HepG2 (cell line): ENCODE measurements at regions not wholly inside any gene's neighbourhood (a gene's known extent, or its start where the extent isn't known, plus 50 kb on each side); places are given as distances from the start of the nearest gene placed in this dataset.

Experiments
- ATAC-seq: fragments of 200-7000 bp; cut with Tn5 transposase; 3 replicates; pipeline ENCODE4 v1.9.1; 2020; ENCODE audit warnings: mild to moderate bottlenecking, moderate library complexity
- BruUV-seq: library from RNA; stranded (reverse); fragments of 400-500 nt; replicated peaks from 2 replicates; lab custom pipeline; 2021; lab: Mats Ljungman, UMichigan
- CTCF ChIA-PET: fragments of 300-600 bp; formaldehyde crosslinking; extraction: SDS; loops from one replicate; lab custom pipeline; 2021; ENCODE audit warnings: low total read pairs, inconsistent platforms, low intra/inter-chr PET ratio; lab: Yijun Ruan, JAX
- POLR2A ChIA-PET: fragments of 350-600 bp; sonication (Branson Sonifier 250); formaldehyde crosslinking; loops from one replicate; lab custom pipeline; 2020; ENCODE audit warnings: antibody characterized with exemption, inconsistent platforms; lab: Yijun Ruan, JAX
- DNase-seq: peaks from one replicate; pipeline ENCODE4 v3.0.0-alpha.2; 2015; ENCODE audit warnings: low spot score
- FAIRE-seq: peaks from 3 replicates; lab custom pipeline; 2011; peaks lifted over from hg19 to GRCh38; lab: Jason Lieb, UNC
- H2AFZ ChIP-seq: one replicate; pipeline ENCODE4 v1.6.1; 2011; ENCODE audit warnings: low read length, inconsistent platforms
- H3K27ac ChIP-seq: fragments of 300-600 bp; 3 replicates; pipeline ENCODE4 v1.8.0; 2011; ENCODE audit warnings: mixed run types, mild to moderate bottlenecking, mixed read lengths, low read length, inconsistent platforms; ENCODE audit not compliant: insufficient read depth; ENCODE audit errors: extremely low read length
- H3K27me3 ChIP-seq, 2 experiments: fragments of 200-600 bp in 1 of 2; 2 replicates in 1 of 2; 3 replicates in 1 of 2; pipeline versions ENCODE4 v1.6.0 to v1.8.0; 2011; ENCODE audit warnings: low read length in 2 of 2, mild to moderate bottlenecking in 2 of 2, moderate library complexity in 2 of 2, inconsistent platforms in 1 of 2; ENCODE audit not compliant: insufficient read depth in 2 of 2, control insufficient read depth in 1 of 2
- H3K36me3 ChIP-seq, 2 experiments: fragments of 200-600 bp in 1 of 2; replicated peaks in 1 of 2; 2 replicates in 1 of 2; 3 replicates in 1 of 2; pipeline versions ENCODE4 v1.5.1 to v1.8.0; 2011; ENCODE audit warnings: low read length in 2 of 2, inconsistent platforms in 1 of 2; ENCODE audit not compliant: insufficient read depth in 2 of 2, control insufficient read depth in 1 of 2
- H3K4me1 ChIP-seq: 2 replicates; pipeline ENCODE4 v1.5.1; 2012; ENCODE audit warnings: low read length, inconsistent platforms; ENCODE audit not compliant: insufficient read depth
- H3K4me2 ChIP-seq: 2 replicates; pipeline ENCODE4 v1.6.0; 2011; ENCODE audit warnings: low read depth, low read length, inconsistent platforms
- H3K4me3 ChIP-seq, 3 experiments: fragments of 200-600 bp in 1 of 3; sonication (generic), shearing (Covaris generic) in 1 of 3; replicated peaks in 1 of 3; 2 replicates each; pipeline ENCODE4 v1.5.1; 2011 to 2016; ENCODE audit warnings: low read length in 3 of 3, inconsistent platforms in 2 of 3, low read depth in 2 of 3, mild to moderate bottlenecking in 2 of 3, control low read depth in 1 of 3, mixed read lengths in 1 of 3; ENCODE audit not compliant: insufficient read depth in 1 of 3
- H3K79me2 ChIP-seq: one replicate; pipeline ENCODE4 v1.6.1; 2011; ENCODE audit warnings: low read length, inconsistent platforms; ENCODE audit not compliant: insufficient read depth
- H3K9ac ChIP-seq: 2 replicates; pipeline ENCODE4 v1.6.0; 2011; ENCODE audit warnings: mild to moderate bottlenecking, low read depth, low read length, inconsistent platforms; ENCODE audit not compliant: insufficient read depth
- H3K9me3 ChIP-seq: 2 replicates; pipeline ENCODE4 v1.5.1; 2012; ENCODE audit warnings: mild to moderate bottlenecking, low read length
- H4K20me1 ChIP-seq: 2 replicates; pipeline ENCODE4 v1.6.0; 2011; ENCODE audit warnings: inconsistent platforms, mild to moderate bottlenecking, low read length, moderate library complexity; ENCODE audit not compliant: insufficient read depth
- SOX6 ChIP-seq, 2 experiments: fragments of 450-650 bp in 1 of 2; sonication (generic) in 1 of 2; formaldehyde crosslinking in 1 of 2; IDR thresholded peaks; 2 replicates each; pipeline versions ENCODE4 v1.4.0 to v1.6.1; 2017 to 2020; ENCODE audit warnings: antibody characterized with exemption in 1 of 2, mild to moderate bottlenecking in 1 of 2, missing genetic modification reagents in 1 of 2
- SRY ChIP-seq: sonication (generic); formaldehyde crosslinking; IDR thresholded peaks from 2 replicates; pipeline ENCODE4 v1.8.0; 2022; ENCODE audit warnings: mild to moderate bottlenecking, missing genetic modification reagents
- TAF15 ChIP-seq: fragments of 200-400 bp; formaldehyde crosslinking; IDR thresholded peaks from one replicate; pipeline ENCODE4 v1.6.1; 2018; ENCODE audit warnings: mild to moderate bottlenecking, low read depth, low read length; ENCODE audit not compliant: poor library complexity, severe bottlenecking
- TMF1 ChIP-seq: sonication (generic); formaldehyde crosslinking; IDR thresholded peaks from 2 replicates; pipeline ENCODE4 v1.8.1; 2022; ENCODE audit warnings: low read depth, missing genetic modification reagents
- ZFAT ChIP-seq: sonication (generic); formaldehyde crosslinking; conservative IDR thresholded peaks from 2 replicates; pipeline ENCODE4 v1.8.1; 2023; ENCODE audit warnings: missing genetic modification reagents, inconsistent platforms
- ZNF17 ChIP-seq: sonication (generic); formaldehyde crosslinking; IDR thresholded peaks from 2 replicates; pipeline ENCODE4 v1.5.0; 2020; ENCODE audit warnings: mild to moderate bottlenecking, missing genetic modification reagents
- ZNF383 ChIP-seq: sonication (generic); formaldehyde crosslinking; IDR thresholded peaks from 2 replicates; pipeline ENCODE4 v1.4.0; 2020; ENCODE audit warnings: missing genetic modification reagents, mild to moderate bottlenecking, borderline replicate concordance
- ZNF709 ChIP-seq: sonication (generic); formaldehyde crosslinking; IDR thresholded peaks from 2 replicates; pipeline ENCODE4 v1.5.0; 2020; ENCODE audit warnings: mild to moderate bottlenecking, missing genetic modification reagents
- ZNF775 ChIP-seq: sonication (generic); formaldehyde crosslinking; IDR thresholded peaks from 2 replicates; pipeline ENCODE4 v1.4.0; 2020; ENCODE audit warnings: missing genetic modification reagents, mild to moderate bottlenecking, moderate library complexity, borderline replicate concordance
- WGBS: methylation state at CpG from one replicate; pipeline ENCODE4 v1.1.6; 2017; ENCODE audit warnings: low lambda C conversion rate; 5-methylcytosine and 5-hydroxymethylcytosine counted together
- in situ Hi-C: cut with HindIII; loops from 2 replicates; pipeline ENCODE4 v1.10.0; 2017; ENCODE audit warnings: low pct_unique_long_range_greater_than_20kb; ENCODE audit not compliant: extremely low pct_ligation_motif_present
- intact Hi-C: fragments of 100-400 bp; cut with micrococcal nuclease; formaldehyde crosslinking; loops from one replicate; pipeline ENCODE4 v1.10.0; 2022; ENCODE audit not compliant: unreplicated experiment
- TF ChIP-seq, protein P1 (sequence below): sonication (generic); formaldehyde crosslinking; IDR thresholded peaks from 2 replicates; pipeline ENCODE4 v1.4.0; 2020; ENCODE audit warnings: mild to moderate bottlenecking, missing genetic modification reagents
- TF ChIP-seq, protein P2 (sequence below): sonication (generic); formaldehyde crosslinking; IDR thresholded peaks from 2 replicates; pipeline ENCODE4 v1.8.1; 2022; ENCODE audit warnings: low read depth, mild to moderate bottlenecking, missing genetic modification reagents
- TF ChIP-seq, protein P3 (sequence below): sonication (generic); formaldehyde crosslinking; IDR thresholded peaks from 2 replicates; pipeline ENCODE4 v1.5.0; 2020; ENCODE audit warnings: missing genetic modification reagents

DNA sequence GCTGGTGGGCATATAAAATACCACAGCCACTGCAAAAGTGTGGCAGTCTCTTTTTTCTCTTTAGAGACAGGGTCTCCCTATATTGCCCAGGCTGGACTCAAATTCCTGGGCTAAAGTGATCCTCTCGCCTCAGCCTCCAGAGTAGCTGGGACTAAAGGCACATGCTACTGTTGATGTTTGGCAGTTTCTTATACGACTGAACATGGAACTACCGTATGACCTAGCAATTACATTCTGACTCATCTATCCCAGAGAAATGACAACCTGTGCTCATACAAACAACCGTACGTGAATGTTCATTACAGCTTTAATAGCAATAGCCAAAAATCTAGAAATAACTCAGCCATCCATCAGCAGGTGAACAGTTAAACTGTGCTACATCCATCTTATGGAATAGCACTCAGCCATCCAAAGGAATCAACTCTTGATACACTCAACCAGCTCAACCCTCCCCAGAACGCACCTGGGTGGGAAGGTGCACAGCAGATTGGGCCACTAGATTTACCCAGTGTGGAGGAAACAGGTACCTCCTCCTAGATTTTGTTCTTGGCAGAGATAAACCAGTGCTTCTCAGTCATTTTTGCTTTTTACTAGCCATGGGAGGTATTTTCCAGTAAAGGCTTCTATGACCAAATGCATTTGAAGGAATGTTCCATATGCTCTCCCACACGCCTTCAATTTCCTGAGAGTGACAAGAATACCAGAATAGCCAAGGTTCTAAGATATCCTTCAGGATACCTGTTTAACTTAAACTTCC is 130.5 kb downstream of the MED15 start:
- BruUV-seq: no TSS peak
- ChIA-PET CTCF (no interaction called here), POLR2A (no interaction called here)

More for the DNA sequence above, 130.5 kb downstream of the MED15 start:
- Histone ChIP-seq H3K79me2 (no peaks in the 10 kb centered on the region), H3K4me2 (no peak overlapping the region), H3K27ac (no peak overlapping the region), H3K4me3 (no peak overlapping the region), H3K27me3 (0 out of 5 replicates have a peak, but pooled peaks cover 0 to 3% of the 10 kb centered on the region in 2 experiments), H4K20me1 (no peaks in the 10 kb centered on the region), H3K36me3 (no peaks in the 10 kb centered on the region), H3K4me1 (peaks cover 9% of the 10 kb centered on the region), H2AFZ (no peak overlapping the region), H3K9ac (no peak overlapping the region), H3K9me3 (no peaks in the 10 kb centered on the region)
- WGBS: 51% methylated on average over 7 of the region's 7 CpGs
- ATAC-seq (no peak), DNase-seq (no peak), FAIRE-seq (no peak)
- in situ Hi-C loops (loop anchor here (10.0 kb wide), 1 partner anchor 63 kb away; no protein-coding TSS in a partner anchor), intact Hi-C loops (no loop called here)
- TF ChIP-seq SRY (CRISPR knock-in tag) (no peak), TMF1 (no peak), ZNF775 (no peak), SOX6 (IDR thresholded peaks at IDR 0.05) (no peak), SOX6 (CRISPR knock-in tag; IDR thresholded peaks at IDR 0.05) (no peak), ZNF383 (CRISPR knock-in tag) (no peak), ZNF17 (no peak), ZNF709 (CRISPR knock-in tag) (no peak), ZFAT (no peak), TAF15 (no peak)
- TF ChIP-seq, protein P1, sequence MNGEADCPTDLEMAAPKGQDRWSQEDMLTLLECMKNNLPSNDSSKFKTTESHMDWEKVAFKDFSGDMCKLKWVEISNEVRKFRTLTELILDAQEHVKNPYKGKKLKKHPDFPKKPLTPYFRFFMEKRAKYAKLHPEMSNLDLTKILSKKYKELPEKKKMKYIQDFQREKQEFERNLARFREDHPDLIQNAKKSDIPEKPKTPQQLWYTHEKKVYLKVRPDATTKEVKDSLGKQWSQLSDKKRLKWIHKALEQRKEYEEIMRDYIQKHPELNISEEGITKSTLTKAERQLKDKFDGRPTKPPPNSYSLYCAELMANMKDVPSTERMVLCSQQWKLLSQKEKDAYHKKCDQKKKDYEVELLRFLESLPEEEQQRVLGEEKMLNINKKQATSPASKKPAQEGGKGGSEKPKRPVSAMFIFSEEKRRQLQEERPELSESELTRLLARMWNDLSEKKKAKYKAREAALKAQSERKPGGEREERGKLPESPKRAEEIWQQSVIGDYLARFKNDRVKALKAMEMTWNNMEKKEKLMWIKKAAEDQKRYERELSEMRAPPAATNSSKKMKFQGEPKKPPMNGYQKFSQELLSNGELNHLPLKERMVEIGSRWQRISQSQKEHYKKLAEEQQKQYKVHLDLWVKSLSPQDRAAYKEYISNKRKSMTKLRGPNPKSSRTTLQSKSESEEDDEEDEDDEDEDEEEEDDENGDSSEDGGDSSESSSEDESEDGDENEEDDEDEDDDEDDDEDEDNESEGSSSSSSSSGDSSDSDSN (CRISPR knock-in tag): no peak
- TF ChIP-seq, protein P2, sequence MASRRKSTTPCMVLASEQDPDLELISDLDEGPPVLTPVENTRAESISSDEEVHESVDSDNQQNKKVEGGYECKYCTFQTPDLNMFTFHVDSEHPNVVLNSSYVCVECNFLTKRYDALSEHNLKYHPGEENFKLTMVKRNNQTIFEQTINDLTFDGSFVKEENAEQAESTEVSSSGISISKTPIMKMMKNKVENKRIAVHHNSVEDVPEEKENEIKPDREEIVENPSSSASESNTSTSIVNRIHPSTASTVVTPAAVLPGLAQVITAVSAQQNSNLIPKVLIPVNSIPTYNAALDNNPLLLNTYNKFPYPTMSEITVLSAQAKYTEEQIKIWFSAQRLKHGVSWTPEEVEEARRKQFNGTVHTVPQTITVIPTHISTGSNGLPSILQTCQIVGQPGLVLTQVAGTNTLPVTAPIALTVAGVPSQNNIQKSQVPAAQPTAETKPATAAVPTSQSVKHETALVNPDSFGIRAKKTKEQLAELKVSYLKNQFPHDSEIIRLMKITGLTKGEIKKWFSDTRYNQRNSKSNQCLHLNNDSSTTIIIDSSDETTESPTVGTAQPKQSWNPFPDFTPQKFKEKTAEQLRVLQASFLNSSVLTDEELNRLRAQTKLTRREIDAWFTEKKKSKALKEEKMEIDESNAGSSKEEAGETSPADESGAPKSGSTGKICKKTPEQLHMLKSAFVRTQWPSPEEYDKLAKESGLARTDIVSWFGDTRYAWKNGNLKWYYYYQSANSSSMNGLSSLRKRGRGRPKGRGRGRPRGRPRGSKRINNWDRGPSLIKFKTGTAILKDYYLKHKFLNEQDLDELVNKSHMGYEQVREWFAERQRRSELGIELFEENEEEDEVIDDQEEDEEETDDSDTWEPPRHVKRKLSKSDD (CRISPR knock-in tag): no peak
- TF ChIP-seq, protein P3, sequence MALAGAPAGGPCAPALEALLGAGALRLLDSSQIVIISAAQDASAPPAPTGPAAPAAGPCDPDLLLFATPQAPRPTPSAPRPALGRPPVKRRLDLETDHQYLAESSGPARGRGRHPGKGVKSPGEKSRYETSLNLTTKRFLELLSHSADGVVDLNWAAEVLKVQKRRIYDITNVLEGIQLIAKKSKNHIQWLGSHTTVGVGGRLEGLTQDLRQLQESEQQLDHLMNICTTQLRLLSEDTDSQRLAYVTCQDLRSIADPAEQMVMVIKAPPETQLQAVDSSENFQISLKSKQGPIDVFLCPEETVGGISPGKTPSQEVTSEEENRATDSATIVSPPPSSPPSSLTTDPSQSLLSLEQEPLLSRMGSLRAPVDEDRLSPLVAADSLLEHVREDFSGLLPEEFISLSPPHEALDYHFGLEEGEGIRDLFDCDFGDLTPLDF (CRISPR knock-in tag): no peak
